ENCODE measurements at regions not wholly inside any gene's neighbourhood (a gene's known extent, or its start where the extent isn't known, plus 50 kb on each side); places are given as distances from the start of the nearest gene placed in this dataset.

DNA sequence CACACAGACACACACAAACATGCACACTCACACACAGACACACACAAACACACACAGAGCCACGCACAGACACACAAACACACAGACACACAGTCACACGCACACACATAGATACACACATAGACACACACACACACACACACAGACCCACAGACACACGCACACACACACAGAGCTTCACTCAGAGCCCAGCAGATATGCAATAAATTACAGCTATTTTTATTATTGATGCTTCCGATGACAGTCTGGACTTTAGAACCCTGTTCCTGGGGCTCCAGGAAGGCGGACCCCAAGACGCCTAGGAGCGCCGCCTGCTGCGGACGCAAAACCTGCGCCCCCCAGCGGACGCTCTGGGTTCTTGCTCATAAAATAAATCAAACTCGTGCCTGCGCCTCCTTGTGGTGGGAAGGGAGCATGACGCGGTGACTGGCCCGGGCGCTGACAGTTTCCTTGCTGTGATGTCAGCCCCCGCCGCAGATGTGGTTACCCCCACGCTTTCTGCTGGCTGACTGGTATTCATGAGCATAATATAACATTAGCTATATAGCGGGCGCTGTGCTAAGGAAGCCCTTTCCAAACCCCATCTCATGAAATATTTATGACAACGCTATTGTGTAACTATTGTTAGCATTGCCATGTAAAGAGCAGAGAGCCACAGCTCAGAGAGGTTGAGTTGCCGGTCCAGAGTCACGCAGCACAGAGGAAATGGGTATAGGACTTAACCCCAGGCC is 64.4 kb upstream of the TM9SF2 start:
- DNase-seq (ENCODE audit: low spot score) = peak; percentile 93

DNA sequence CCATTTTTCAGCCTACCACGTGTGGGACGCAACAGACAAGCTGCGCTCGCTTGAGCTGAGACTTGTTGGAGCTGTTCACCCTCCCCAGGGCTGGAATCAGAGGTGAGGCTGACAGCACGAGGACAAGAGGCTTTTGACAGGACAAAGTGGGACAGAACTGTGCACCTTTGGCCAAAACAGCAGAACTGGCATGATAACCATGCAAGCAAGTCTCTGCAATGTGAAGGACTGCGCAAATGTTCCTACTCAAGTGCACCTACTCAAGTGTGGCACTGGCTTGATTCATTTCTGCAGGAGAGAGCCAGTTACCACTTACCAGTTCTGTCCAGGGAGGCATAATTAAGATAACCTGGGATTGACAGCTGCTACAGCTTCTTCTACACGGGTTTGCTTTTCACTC is 62.2 kb upstream of the TM9SF2 start:
- DNase-seq (ENCODE audit: low spot score) = no peak

DNA sequence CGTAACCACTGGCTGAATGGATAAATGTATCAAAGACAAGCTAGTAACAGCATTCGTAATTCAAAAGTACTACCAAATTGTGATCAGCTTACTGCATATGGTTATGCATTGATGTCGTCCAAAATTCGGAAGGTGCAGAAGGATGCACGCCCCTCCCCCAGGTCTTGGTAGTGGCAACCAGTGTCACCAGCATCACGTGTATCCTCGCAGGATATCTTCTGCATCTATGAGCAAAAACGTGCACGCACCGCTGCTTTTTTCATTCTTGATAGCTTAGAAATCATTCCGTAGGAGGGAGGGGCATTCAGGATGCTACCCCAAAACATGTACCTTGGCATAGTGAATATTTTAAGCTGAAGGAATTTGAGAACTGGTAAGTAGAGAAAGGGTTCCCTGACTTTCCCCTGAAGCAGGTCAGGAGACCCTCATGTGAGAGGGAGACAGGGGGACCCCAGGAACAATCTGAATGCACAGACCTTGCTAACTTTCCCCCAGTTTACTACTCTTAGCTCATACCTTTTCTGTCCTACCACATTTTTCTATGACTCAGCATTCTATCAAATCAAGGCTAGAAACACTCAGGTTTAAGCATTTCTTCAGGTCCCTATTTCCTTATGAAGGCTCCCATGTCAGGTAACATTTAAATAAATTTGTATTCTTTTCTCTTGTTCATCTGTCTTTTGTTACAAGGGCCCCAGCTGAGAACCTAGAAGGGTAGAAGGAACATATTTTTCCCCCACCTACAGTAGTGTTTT is 61.2 kb upstream of the TM9SF2 start:
- no peak for DNase-seq (ENCODE audit: low spot score)

DNA sequence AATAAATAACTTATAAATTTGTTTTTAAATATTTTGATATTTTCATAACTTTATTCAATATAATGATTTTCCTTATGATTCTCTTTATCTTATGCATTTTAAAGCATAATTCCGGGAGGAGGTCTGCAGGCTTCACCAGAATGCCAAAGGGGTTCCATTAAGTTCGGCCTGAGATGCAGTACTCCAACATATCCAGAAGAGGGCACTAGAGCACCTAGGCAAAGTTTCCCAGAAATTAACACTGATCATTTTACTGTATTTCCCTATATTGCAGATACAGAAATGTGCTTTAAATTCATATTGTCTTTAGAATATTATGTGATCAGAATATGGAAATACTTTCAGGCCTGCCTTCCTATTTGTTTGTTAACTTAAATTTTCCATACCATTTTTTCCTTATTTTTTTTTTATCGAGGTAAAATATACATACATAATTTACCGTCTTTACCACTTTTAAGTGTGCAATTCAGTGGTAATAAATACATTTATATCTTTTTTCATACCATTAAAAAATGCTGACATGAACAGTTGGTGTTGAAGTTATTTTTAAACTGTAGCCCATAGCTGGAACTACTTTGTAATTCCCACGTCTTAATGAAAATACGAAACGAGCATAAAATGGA is 58.9 kb upstream of the TM9SF2 start:
- peak; percentile 79 for DNase-seq (ENCODE audit: low spot score)

DNA sequence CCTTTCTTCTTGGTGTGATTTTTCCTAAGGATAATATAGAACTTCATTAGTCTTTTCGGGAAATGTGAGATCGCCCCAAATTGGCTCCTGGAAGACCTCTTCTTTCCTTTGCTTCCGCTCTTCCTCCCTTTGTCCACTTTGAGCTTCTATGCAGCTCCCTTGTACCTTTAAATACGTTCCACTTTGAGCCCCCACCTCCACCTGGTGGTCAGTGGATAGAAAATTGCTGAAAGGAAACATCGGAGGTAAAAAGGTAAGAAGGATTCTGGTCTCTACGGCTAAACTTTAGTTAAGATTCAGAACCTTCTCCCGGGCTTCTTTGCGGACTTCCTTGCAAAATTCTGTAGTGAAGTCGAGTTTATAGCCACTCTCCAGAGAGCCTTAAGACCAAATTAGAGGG is 55.0 kb upstream of the TM9SF2 start:
- DNase-seq (ENCODE audit: low spot score) = no peak

DNA sequence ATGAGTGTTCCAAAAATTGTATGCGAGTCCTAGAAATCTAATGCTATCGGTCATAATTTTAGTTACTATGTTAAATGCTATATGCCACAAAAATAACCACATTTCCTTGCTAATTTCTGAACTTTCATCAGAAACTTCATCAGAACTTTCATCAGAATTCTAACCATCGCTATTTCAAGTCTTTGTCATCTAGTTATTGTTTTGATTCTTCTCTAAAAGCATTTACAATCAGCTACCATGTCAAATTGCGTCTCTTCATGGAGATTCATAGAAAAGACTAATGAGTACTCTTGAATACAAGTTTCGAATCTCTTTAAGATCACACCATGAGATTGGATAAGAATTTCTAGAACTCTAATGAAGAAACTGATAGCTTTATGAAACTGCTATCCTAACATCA is 52.7 kb upstream of the TM9SF2 start:
- no peak for DNase-seq (ENCODE audit: low spot score)

DNA sequence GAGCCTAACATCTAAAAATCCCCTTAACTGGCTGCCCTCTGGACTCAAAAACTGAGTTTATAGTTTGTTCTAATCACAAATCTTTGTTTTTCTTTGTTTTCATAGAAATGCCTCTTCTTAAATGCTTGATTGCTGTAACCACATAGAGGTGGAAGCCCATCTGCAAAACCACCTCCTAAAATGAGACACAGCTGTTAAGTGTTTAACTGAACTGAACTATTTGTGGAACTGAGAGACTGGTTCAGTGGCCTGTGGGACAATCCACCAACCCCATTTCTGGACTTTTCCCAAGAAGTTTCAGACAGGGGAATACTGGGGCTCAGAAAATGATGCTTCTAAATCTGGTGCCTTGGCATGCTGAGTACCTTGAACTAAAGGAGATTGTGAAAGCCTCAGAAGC is 50.9 kb upstream of the TM9SF2 start:
- no peak for DNase-seq (ENCODE audit: low spot score)
